SHP77 treated with DMSO at 0.1 percent for 48 hours (cell line): ENCODE measurements at regions not wholly inside any gene's neighbourhood (a gene's known extent, or its start where the extent isn't known, plus 50 kb on each side); places are given as distances from the start of the nearest gene placed in this dataset.
"Not testable (repeated sequence)": the region's sequence is repeated elsewhere in the genome, so short reads cannot be mapped to it uniquely, and the experiment has no call there.

Experiments
- DNase-seq: peaks from one replicate; lab custom pipeline; 2025; lab: John Stamatoyannopoulos, UW

GRCh38 chr3:177457204-177457603, 259.9 kb upstream of the TBL1XR1 start:
- DNase-seq: not testable (repeated sequence)

- no peak for DNase-seq
Measured at GRCh38 chr3:177459401-177459800, 262.1 kb upstream of the TBL1XR1 start.

GRCh38 chr3:177460047-177460446, 262.8 kb upstream of the TBL1XR1 start:
- DNase-seq: no peak

GRCh38 chr3:177461765-177462164, 264.5 kb upstream of the TBL1XR1 start:
- no peak for DNase-seq

GRCh38 chr3:177463341-177463740, 266.1 kb upstream of the TBL1XR1 start:
- not testable (repeated sequence) for DNase-seq

GRCh38 chr3:177463863-177464262, 266.6 kb upstream of the TBL1XR1 start:
- DNase-seq: no peak

GRCh38 chr3:177464392-177465256, 267.3 kb upstream of the TBL1XR1 start:
- no peak for DNase-seq

- DNase-seq: no peak
Measured at GRCh38 chr3:177465257-177465642, 268.0 kb upstream of the TBL1XR1 start.

GRCh38 chr3:177466074-177466473, 268.8 kb upstream of the TBL1XR1 start:
- DNase-seq: no peak

- DNase-seq: not testable (repeated sequence)
Measured at GRCh38 chr3:177466622-177467021, 269.3 kb upstream of the TBL1XR1 start.

- no peak for DNase-seq
Measured at GRCh38 chr3:177467247-177467985, 270.1 kb upstream of the TBL1XR1 start.

- DNase-seq: no peak
Measured at GRCh38 chr3:177468331-177468730, 271.0 kb upstream of the TBL1XR1 start.

GRCh38 chr3:177468816-177469215, 271.5 kb upstream of the TBL1XR1 start:
- DNase-seq: no peak

GRCh38 chr3:177469216-177469615, 271.9 kb upstream of the TBL1XR1 start:
- no peak for DNase-seq

GRCh38 chr3:177470197-177470941, 273.1 kb upstream of the TBL1XR1 start:
- DNase-seq: no peak

GRCh38 chr3:177471733-177472480, 274.6 kb upstream of the TBL1XR1 start:
- DNase-seq: no peak

GRCh38 chr3:177473184-177473583, 275.9 kb upstream of the TBL1XR1 start:
- no peak for DNase-seq

- DNase-seq: no peak
Measured at GRCh38 chr3:177473903-177474302, 276.6 kb upstream of the TBL1XR1 start.

- no peak for DNase-seq
Measured at GRCh38 chr3:177474652-177475355, 277.5 kb upstream of the TBL1XR1 start.

- peak; percentile 37 for DNase-seq
Measured at GRCh38 chr3:177475356-177475665, 278.0 kb upstream of the TBL1XR1 start.

- DNase-seq: no peak
Measured at GRCh38 chr3:177476495-177476894, 279.2 kb upstream of the TBL1XR1 start.
